HG03432 (cell line): ENCODE measurements at regions not wholly inside any gene's neighbourhood (a gene's known extent, or its start where the extent isn't known, plus 50 kb on each side); places are given as distances from the start of the nearest gene placed in this dataset.

ENCODE experiments used
- ATAC-seq: cut with Tn5 transposase; IDR thresholded peaks from one replicate; pipeline ENCODE4 v1.9.1; 2021; ENCODE audit warnings: mild to moderate bottlenecking, moderate library complexity; ENCODE audit not compliant: unreplicated experiment

DNA sequence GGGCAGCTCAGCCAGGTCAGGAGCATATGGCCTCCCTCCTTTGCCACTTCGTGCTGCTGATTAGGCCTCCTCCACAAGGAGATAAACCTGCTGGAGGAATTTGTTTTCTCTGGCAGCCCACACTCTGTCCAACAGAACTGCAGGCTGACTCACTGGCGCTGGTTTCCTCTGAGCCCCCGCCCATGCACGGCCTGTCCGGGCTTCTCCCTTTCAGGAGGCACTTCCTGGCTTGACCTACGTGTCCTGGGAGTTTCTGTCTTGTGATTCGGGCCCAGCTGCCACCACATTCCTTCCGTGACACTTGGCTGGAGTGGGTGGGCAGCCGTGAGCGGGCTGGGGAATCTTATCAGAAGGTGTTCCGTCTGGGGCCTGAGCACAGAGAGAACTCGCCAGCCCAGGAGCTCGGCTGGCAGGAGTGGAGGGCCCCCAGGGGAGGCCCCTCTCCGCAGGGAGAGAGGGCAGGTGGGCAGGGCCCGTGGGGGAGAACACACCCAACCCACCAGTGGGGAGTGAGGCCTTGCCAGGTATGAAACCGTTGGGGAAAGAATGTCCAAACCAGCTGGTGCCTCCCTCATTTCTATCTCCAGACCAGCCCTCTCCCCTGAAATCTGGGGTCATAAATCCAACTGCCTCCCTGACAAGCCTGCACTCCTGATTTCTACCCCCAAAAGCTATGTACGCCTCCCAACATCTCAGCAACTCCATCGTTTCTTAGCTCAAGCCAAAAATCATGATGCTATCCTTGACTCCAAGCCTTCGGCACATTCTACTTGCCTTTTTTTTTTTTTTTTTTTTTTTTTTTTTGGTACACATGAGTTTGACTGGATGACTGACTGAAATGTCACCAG, 110.6 kb upstream of the MEF2A start:
- ATAC-seq = no peak

GRCh38 chr15:99455789-99456160, 110.0 kb upstream of the MEF2A start:
- no peak for ATAC-seq

- ATAC-seq = no peak
Measured at GRCh38 chr15:99464137-99464536, 101.6 kb upstream of the MEF2A start.

DNA sequence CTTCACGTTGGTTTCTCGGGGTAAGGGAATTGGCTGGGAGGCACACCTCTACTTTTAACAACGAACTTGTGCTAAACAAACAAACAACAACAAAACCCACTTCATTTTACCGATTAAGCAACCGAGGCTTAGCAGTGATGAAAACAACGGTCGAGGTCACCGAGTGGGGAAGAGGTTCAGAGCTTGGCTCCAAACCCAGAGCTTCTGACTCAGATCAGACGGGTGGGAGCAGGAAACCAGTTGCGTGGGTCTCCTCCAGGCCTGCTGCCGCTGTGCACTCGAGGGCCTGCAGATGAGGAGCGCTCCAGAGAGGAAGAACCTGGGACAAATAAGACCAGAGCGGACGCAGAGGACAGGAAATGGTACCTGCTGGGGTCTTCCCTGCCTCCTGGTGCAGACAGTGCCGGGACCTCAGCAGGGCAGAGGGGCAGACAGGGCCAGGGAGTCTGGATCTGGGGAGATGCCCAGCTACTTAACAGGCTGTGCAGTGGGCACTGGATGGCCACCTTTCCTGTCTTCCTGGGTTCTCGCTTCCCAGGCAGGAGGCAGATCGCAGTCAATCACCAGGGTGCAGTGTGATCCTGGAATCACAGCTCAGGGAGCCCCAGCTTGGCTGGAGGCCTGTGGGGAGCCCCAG, 99.0 kb upstream of the MEF2A start:
- ATAC-seq = no peak

- ATAC-seq = no peak
Measured at GRCh38 chr15:99467338-99467720, 98.5 kb upstream of the MEF2A start.

DNA sequence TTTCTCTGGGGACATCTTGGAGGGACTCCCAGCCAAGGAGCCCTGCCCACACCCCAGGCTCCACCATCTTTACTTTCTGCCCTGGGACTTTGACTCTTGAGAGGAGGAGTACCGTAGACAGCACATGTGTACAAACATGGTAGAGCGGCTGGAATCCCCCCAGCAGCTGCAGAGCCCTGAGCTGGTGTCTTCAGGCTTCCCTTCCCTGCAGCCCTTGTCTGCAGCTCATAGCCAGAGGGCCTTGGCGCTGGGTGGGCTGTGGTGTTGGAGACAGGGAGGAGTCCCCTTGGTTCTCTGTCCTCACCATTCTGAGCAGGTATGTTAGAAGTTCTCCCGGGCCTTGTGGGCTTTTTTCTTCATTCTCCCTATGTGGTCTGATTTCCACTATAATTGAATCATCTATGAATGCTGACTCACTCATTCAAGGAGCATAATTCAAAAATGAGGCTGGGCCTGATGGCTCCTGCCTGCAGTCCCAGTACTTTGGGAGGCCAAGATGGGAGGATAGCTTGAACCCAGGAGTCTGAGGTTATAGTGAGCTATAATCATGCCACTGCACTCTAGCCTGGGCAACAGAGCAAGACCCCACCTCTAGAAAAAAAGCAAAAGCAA, 97.8 kb upstream of the MEF2A start:
- ATAC-seq = no peak

DNA sequence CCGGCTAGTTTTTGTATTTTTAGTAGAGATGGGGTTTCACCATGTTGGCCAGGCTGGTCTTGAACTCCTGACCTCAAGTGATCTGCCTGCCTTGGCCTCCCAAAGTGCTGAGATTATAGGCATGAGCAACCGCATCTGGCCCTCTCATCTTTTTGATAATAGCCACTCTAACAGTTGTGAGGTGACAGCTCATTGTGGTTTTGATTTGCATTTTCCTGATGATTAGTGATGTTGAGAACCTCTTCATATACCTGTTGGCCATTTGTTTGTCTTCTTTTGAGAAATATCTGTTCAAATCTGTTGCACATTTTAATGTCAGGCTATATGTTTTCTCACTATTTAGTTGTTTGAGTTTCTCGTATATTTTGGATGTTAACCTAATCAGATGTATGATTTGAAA, 95.6 kb upstream of the MEF2A start:
- peak; percentile 72 for ATAC-seq

- ATAC-seq = no peak
Measured at GRCh38 chr15:99472416-99473145, 93.2 kb upstream of the MEF2A start.

DNA sequence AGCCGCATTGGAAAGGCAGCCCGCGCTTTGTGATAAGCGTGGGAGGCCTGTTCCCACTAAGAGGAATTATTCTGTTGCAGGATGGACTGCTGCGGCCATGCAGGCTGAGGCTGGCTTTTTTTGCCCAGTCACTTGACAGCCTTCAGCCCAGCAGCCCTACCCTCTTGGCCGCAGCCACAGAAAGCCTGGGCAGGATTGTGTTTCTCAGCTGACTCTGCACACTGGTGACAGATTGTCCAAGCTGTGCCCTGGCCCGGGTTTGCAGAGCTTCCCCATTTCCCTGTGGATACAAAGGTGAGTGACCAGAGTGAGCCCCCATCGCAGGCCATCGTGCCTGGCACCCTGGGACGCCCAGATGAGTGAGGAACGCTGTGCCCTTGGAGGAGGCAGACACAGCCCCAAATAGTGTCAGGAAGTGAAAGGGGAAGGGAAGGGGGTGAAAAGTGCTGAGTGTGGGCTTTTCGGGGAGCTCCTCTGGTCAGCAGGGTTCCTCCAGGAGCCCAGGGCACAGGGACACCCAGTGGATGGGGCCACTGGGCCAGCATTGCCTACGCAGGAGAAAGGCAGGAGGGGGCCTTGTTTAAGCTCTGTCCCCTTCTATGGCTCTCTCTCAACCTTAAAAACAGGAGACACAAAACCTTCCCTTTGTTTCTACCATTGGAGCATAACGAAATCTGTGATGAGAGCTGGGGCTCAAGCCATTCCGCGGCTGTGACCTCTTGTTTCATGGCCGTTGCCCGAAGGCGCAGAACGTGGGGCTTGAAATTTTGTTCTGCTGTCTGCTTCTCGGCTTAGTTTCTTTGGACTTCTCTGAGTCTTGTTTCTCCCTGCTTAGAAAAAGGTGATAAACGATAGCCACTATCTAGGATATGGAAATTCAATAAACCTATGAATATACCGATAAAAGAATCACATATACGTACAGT, 91.5 kb upstream of the MEF2A start:
- ATAC-seq = no peak

GRCh38 chr15:99474909-99475753, 90.7 kb upstream of the MEF2A start:
- ATAC-seq = no peak

DNA sequence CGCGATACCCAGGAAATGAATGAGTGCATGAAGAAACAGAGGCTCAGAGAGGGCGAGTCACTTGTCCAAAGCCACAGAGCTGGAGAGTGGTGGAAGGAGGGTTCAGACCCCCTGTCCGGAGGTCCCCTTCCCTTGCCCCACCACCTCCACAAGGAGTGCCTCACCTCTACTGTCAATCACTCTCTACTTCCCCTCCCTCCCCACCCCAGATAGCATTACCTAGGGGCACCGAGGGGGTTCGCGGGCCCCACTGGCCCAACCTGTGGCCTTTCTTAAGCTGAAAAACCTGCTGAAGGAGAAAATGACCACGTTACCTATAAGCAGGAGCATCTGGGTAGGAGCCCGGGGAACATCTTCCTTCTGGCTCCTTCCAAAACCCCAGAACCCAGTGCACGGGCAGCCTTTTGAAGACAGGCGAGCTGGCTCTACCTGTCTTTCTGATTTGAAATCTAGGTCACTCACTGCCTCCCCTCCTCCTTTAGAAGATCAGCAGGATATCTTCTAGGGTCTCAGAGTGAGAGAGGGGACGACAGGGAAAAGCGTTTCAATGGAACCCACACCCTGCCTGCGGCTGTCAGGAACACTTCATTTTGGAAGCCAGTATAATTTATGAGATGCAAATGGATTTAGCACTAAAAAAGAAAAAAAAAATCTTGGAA, 89.9 kb upstream of the MEF2A start:
- no peak for ATAC-seq

- peak; percentile 85 for ATAC-seq
Measured at GRCh38 chr15:99476413-99477222, 89.2 kb upstream of the MEF2A start.

DNA sequence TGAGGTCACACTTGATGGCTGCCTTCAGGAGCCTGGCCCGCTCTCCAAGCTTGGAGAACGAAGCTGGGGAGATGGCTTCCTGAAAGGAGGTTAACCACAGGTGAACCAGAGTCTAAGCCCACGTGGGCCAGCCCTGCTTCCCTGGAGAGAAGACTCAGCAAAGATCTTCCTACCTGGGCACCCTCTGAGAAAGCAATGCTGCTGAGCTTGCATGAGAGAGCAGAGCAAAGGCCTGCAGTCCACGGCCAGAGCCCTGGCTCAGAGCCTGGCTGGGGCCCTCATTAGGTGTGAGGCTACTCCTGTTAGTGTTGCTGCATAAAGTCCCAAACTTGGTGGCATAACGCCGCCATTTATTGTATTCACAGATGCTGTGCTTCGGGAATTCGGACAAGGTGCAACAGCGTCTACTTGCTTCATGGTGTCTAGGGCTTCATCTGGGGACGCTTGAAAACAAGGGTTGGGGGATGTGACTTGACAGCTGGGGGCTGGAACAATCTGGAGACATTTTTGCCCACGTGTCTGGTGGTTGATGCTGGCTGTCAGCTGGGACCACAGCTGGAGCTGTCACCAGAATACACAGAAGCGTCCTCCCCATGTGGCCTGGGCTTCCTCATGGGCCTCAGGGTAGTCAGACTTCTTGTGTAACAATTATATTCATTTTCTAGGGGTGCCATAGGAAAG, 87.9 kb upstream of the MEF2A start:
- ATAC-seq = no peak

GRCh38 chr15:99478977-99479376, 86.8 kb upstream of the MEF2A start:
- ATAC-seq = no peak

GRCh38 chr15:99480016-99480810, 85.6 kb upstream of the MEF2A start:
- ATAC-seq = no peak

- ATAC-seq = no peak
Measured at GRCh38 chr15:99481113-99481950, 84.5 kb upstream of the MEF2A start.
